COLO668 (cell line): ENCODE measurements at regions not wholly inside any gene's neighbourhood (a gene's known extent, or its start where the extent isn't known, plus 50 kb on each side); places are given as distances from the start of the nearest gene placed in this dataset.
"Not testable (repeated sequence)": the region's sequence is repeated elsewhere in the genome, so short reads cannot be mapped to it uniquely, and the experiment has no call there.

ENCODE experiments used
- DNase-seq: peaks from one replicate; lab custom pipeline; 2025; ENCODE audit not compliant: unreplicated experiment; lab: John Stamatoyannopoulos, UW

DNA sequence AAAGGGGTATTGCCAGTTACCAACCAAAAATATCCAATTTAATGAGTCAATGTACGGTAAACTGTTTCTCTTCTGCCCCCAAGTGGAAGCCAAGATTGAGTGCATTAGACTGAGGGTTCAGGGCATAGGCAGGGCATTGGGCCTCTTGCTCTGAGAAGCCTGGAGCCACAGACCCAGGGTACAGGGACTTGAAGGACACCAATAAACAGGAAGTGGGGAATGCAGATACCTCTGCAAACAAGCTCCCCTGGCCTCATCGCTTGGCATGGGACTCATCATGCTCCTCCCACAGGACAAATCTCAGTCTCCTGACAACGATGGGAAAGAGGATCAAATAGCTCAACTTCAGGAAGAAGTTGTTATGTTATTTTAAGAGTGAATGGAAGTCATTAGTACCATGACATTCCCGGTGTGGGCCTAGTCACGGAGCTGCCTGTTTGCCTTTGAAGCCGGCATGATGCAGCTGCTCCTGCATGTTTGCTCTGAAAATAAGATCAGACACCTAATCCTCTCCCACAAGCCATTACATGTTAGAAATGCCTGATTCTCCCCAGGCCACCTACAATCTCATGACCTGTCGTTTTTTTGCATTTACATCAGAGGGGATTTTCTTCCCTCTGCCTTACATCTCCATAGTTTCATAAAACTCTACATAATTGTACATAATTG, 224.2 kb downstream of the RCHY1 start:
- peak; percentile 86 for DNase-seq

DNA sequence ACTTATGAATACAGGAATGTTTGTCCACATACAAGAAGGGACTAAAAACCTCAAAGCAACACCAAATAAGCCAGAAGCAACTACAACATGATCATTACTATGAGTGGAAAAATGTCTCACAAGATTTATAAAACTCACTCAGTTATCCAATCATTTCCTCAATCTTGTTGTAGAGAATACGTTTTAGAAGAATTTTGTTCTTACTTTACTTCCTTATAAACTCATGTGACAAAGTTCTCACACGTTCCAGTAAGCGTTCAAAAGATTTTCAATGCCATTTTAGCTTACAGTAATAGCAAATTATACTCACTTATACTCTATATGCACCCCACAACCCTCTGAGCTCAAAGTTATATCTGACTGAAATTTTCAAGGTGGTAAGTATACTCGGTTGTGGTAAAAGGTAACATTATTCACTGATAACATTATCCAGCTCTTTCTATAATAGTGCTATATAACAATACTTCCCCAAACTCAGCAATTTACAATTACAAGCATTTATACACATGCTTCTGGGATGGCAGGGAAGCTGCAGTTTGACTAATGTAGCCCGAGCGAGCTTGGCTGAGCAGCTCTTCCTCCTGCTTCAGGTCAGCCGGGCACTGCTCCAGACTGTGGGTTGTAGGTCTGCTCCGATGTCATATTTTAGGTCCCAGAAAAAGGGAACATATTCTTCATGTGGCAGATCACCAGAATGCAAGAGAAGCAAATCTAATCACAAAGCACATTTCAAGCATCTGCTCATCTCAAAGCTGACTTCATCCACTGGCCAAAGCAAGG, 226.3 kb downstream of the RCHY1 start:
- no peak for DNase-seq

DNA sequence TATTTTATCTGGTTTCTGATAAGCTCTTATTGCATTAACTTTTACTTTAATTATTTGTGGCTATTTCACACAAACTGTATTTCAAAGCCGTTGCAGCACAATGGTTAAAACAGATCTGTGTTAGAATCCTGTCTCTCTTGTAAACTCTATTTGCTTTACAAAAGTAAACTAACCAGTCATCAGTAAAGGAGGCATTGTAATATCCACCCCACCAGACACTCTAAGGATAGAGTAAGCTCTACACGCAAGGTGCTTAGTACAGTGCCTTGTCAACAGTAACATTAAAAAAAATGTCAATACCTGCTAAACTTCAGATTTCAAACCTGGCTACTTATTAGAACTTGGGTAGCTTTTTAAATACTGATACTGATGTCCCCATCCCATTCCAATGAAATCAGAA, 228.4 kb downstream of the RCHY1 start:
- no peak for DNase-seq

- DNase-seq: no peak
Observed at GRCh38 chr4:75284831-75285230, 229.4 kb downstream of the RCHY1 start.

GRCh38 chr4:75280461-75280860, 233.7 kb downstream of the RCHY1 start:
- not testable (repeated sequence) for DNase-seq

- DNase-seq: no peak
Observed at GRCh38 chr4:75259306-75259705, 254.9 kb downstream of the RCHY1 start.

GRCh38 chr4:75255261-75255660, 258.9 kb downstream of the RCHY1 start:
- DNase-seq: no peak

- no peak for DNase-seq
Observed at GRCh38 chr4:75254745-75255144, 259.5 kb downstream of the RCHY1 start.

DNA sequence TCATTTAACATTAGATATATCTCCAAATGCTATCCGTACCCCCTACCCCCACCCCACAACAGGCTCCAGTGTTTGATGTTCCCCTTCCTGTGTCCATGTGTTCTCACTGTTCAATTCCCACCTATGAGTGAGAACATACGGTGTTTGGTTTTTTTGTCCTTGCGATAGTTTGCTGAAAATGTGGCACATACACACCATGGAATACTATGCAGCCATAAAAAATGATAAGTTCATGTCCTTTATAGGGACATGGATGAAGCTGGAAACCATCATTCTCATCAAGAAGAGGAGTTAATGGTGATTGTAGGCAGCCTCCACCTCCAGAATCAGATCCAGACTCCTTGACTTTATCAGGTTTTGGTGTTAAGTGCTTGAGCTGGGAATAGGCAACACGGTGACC, 261.1 kb downstream of the RCHY1 start:
- not testable (repeated sequence) for DNase-seq

DNA sequence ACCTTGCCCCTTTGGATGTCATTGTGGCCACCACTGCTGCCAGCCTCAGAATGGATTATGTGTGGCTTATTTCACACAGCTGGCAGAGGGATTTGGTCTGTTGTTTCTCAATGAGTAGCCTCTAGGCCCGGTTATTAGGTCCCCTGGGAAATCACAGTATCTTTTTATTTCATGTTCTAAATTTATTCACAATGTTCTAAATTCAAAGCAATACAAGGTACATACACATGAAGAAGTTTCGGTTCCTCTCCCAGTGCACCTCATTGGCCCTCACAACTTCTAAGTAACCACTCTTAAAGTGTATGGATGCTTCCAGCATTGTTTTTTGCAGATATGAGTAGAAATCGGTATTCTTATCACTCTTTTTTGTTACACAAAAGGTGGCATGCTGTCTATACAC, 262.7 kb downstream of the RCHY1 start:
- DNase-seq: no peak

- no peak for DNase-seq
Observed at GRCh38 chr4:75249739-75250138, 264.5 kb downstream of the RCHY1 start.

- DNase-seq: peak; percentile 27
Observed at GRCh38 chr4:75248770-75249407, 265.3 kb downstream of the RCHY1 start.

GRCh38 chr4:75244325-75244724, 269.9 kb downstream of the RCHY1 start:
- no peak for DNase-seq

DNA sequence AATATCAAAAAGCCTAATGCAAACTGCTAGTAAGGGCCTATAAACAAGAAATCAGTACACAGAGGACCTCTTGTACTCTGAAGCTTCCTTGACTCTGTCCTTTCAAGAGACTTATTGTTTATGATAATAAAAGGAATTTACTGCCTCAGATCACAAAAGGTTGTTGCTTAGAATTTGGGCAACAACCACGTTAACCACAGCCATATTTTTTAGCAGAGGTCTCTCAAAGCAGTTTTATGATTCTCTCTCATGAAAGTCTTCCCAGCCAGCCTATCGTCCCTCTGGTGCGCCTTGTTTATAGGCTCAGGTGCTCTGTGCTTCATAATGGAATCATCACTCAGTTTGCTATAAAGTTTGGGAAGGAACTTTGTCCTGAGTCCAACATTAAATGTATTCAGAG, 270.6 kb downstream of the RCHY1 start:
- DNase-seq: no peak

DNA sequence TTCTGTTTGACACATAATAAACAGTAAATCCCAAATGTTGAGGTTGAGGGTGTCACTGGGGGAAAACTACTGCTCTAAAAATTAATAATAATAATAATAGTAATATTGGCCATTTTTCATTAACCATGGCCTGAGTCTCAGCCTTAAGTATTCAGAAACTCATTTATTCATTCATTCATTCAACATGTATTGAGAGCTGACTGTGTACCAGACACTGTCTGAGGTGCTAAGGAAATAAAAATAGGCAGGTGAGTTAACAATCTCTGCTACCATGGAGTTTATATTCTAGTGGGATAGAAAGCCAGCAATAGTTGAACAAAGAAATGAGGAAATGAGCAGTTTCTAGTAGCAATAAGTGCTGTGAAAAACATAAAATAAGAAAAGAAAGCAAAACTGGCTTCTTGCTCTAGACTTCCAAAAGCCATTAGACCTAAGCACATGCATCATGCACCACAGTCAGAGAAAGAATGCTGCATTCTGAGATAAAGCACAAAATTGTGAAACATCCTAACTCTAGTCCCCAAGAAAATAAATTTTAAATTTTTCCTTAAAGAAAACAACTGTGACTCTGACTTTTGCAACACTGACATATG, 278.7 kb downstream of the RCHY1 start:
- DNase-seq: no peak

GRCh38 chr4:75232546-75232945, 281.7 kb downstream of the RCHY1 start:
- no peak for DNase-seq

DNA sequence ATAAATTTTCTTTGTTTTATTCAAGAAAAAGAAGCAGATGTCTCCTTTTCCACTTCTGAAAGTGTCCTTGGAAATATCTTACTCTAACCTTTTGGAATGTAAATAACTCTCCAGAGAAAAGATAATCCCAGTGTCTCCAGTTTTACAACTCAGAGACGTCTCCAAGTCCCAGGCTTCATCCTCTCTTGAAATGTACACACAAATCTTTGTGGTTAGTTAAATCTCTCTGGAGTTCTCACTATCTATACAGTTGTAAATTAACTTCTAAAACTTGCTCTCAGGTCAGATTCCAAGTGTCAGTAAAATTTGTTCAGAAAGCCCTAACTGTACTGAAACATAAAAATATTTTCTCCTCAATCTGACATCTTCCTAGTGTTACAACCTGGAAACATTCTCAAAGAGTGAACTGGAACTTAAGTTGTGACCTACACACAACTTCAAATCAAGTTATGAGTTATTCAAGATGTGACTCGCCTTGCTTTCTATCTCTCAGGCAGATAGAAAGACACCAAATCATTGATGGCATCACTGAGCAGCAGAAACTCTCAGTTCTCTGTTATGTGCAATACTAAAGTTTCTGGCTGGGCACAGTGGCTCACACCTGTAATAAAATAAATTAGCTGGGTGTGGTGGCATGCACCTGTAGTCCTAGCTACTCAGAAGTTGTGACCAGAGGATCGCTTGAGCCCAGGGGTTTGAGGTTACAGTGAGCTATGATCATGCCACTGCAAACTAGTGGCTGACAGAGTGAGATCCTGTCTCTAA, 284.2 kb downstream of the RCHY1 start:
- no peak for DNase-seq

GRCh38 chr4:75213480-75213879, 280.6 kb downstream of the PARM1 start:
- no peak for DNase-seq

DNA sequence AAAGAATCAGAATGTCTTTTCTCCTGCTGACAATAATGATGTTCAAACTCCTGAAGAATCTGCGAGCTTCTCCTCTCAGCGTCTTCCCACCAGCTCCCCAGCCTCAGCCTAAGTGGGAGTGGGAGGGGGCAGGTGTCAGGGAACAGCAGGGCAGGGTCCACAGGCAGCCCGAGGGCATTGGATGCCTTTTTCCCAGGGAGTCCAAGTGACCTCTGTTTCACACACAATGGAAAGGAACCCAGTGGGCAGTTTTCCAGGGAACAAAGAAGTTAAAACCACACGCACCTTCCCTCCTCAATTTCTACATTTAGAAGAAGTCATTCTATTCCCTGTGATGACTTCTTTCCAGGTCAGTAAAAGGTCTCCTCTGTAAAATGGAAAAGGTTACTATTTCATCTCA, 278.5 kb downstream of the PARM1 start:
- DNase-seq: no peak

- DNase-seq: no peak
Observed at GRCh38 chr4:75207902-75208301, 275.0 kb downstream of the PARM1 start.

DNA sequence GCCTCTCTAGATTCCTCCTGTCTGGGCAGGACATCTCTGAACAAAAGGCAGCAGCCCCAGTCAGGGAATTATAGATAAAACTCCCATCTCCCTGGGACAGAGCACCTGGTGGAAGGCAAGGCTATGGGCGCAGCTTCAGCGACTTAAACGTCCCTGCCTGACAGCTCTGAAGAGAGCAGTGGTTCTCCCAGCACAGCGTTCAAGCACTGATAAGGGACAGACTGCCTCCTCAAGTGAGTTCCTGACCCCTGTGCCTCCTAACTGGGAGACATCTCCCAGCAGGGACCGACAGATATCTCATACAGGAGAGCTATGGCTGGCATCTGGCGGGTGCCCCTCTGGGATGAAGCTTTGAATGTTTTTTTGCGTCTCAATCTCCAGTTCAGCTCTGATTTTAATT, 262.2 kb downstream of the PARM1 start:
- no peak for DNase-seq
